ENCODE measurements at regions not wholly inside any gene's neighbourhood (a gene's known extent, or its start where the extent isn't known, plus 50 kb on each side); places are given as distances from the start of the nearest gene placed in this dataset.

GRCh38 chr5:99104538-99105132 lies 175.8 kb upstream of the CHD1 start:
- Histone ChIP-seq H3K9ac (no peak overlapping the region), H3K4me1 (ENCODE audit: low read depth, poor library complexity, severe bottlenecking) (no peaks in the 10 kb centered on the region), H4K20me1 (ENCODE audit: insufficient read depth) (no peaks in the 10 kb centered on the region), H3K4me3 (IDR thresholded peaks at IDR 0.05; ENCODE audit: insufficient read depth, low read depth, low read length) (no peak overlapping the region), H3K79me2 (ENCODE audit: insufficient read depth, low read depth) (no peaks in the 10 kb centered on the region), H3K4me2 (no peak overlapping the region), H3K27me3 (ENCODE audit: insufficient read depth, low read depth) (no peaks in the 10 kb centered on the region), H3K36me3 (ENCODE audit: insufficient read depth) (no peaks in the 10 kb centered on the region), H2AFZ (ENCODE audit: low read depth) (no peak overlapping the region), H3K27ac (no peak overlapping the region)
- TF ChIP-seq CTCF (conservative IDR thresholded peaks at IDR 0.05; ENCODE audit: low read depth, low read length) = peak; percentile 84

GRCh38 chr5:99102073-99102697 lies 173.4 kb upstream of the CHD1 start:
- no peaks in the 10 kb centered on the region for H3K36me3 ChIP-seq (ENCODE audit: insufficient read depth)
- H3K4me3 ChIP-seq (IDR thresholded peaks at IDR 0.05; ENCODE audit: insufficient read depth, low read depth, low read length) = no peak overlapping the region
- no peaks in the 10 kb centered on the region for H4K20me1 ChIP-seq (ENCODE audit: insufficient read depth)
- H3K79me2 ChIP-seq (ENCODE audit: insufficient read depth, low read depth) = no peaks in the 10 kb centered on the region
- no peak overlapping the region for H3K27ac ChIP-seq
- H3K27me3 ChIP-seq (ENCODE audit: insufficient read depth, low read depth) = no peaks in the 10 kb centered on the region
- no peak for TF ChIP-seq CTCF (conservative IDR thresholded peaks at IDR 0.05; ENCODE audit: low read depth, low read length)
- no peak overlapping the region for H3K9ac ChIP-seq
- H2AFZ ChIP-seq (ENCODE audit: low read depth) = no peak overlapping the region
- no peak overlapping the region for H3K4me2 ChIP-seq
- H3K4me1 ChIP-seq (ENCODE audit: low read depth, poor library complexity, severe bottlenecking) = no peaks in the 10 kb centered on the region

- Histone ChIP-seq H4K20me1 (ENCODE audit: insufficient read depth) (no peaks in the 10 kb centered on the region), H2AFZ (ENCODE audit: low read depth) (no peak overlapping the region), H3K9ac (no peak overlapping the region), H3K27ac (no peak overlapping the region), H3K4me2 (no peak overlapping the region), H3K27me3 (ENCODE audit: insufficient read depth, low read depth) (no peaks in the 10 kb centered on the region), H3K36me3 (ENCODE audit: insufficient read depth) (no peaks in the 10 kb centered on the region), H3K79me2 (ENCODE audit: insufficient read depth, low read depth) (no peaks in the 10 kb centered on the region), H3K4me1 (ENCODE audit: low read depth, poor library complexity, severe bottlenecking) (no peaks in the 10 kb centered on the region), H3K4me3 (IDR thresholded peaks at IDR 0.05; ENCODE audit: insufficient read depth, low read depth, low read length) (no peak overlapping the region)
- TF ChIP-seq CTCF (conservative IDR thresholded peaks at IDR 0.05; ENCODE audit: low read depth, low read length) = no peak
These were observed 170.9 kb upstream of the CHD1 start for GRCh38 chr5:99099691-99100090.

GRCh38 chr5:99089822-99090549 lies 161.2 kb upstream of the CHD1 start:
- Histone ChIP-seq H3K4me2 (no peak overlapping the region), H2AFZ (ENCODE audit: low read depth) (no peak overlapping the region), H3K27me3 (ENCODE audit: insufficient read depth, low read depth) (no peaks in the 10 kb centered on the region), H3K4me1 (ENCODE audit: low read depth, poor library complexity, severe bottlenecking) (no peaks in the 10 kb centered on the region), H3K4me3 (IDR thresholded peaks at IDR 0.05; ENCODE audit: insufficient read depth, low read depth, low read length) (no peak overlapping the region), H3K9ac (no peak overlapping the region), H3K79me2 (ENCODE audit: insufficient read depth, low read depth) (no peaks in the 10 kb centered on the region), H4K20me1 (ENCODE audit: insufficient read depth) (no peaks in the 10 kb centered on the region), H3K27ac (no peak overlapping the region), H3K36me3 (ENCODE audit: insufficient read depth) (no peaks in the 10 kb centered on the region)
- no peak for TF ChIP-seq CTCF (conservative IDR thresholded peaks at IDR 0.05; ENCODE audit: low read depth, low read length)

All from KMS-11 (cell line).